Activated CD4-positive, CD25-positive, alpha-beta regulatory T cell (primary cell): ENCODE measurements at regions not wholly inside any gene's neighbourhood (a gene's known extent, or its start where the extent isn't known, plus 50 kb on each side); places are given as distances from the start of the nearest gene placed in this dataset.
"Not testable (repeated sequence)": the region's sequence is repeated elsewhere in the genome, so short reads cannot be mapped to it uniquely, and the experiment has no call there.

Experiments
- DNase-seq, 4 experiments: peaks; one replicate each; lab custom pipeline; 2025; lab: John Stamatoyannopoulos, UW

DNA sequence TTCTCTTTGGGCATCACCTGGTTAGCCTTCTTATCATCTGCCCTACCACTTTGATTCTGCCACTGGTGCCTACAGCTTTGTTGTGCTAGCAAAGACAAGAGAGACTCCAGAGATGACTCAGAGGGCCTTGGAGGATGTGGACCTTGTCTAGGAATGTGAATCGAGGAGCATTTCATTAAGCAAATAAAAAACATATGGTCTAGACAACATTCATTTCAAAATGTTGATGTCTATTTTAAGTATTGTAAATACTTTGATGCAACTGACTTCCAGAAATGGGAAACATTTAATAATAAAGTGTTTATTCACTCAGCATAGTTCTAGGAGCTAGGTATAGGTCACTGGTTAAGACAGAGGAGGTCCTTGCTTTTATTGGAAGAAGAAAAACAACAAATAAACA, 195.5 kb downstream of the CDCA7 start:
- DNase-seq: no peak

DNA sequence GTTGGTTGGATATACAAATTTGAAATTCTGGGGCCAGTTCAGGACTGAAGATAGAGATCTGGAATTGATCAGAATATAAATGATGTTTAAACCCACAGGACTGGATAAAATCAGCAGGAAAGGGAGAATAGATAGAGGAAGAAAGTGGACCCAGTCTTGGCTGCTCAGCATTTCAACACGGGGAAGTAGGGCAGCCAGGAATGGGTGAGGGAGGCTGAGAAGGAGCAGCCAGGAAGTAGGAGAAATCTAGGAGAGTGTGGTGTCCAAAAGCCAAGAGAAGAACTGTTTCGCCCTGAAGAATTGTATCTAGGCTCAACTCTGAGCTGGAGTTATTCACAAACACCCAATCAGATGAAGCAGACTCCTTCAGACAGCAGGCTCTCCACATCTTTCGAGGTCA, 197.9 kb downstream of the CDCA7 start:
- DNase-seq: no peak

DNA sequence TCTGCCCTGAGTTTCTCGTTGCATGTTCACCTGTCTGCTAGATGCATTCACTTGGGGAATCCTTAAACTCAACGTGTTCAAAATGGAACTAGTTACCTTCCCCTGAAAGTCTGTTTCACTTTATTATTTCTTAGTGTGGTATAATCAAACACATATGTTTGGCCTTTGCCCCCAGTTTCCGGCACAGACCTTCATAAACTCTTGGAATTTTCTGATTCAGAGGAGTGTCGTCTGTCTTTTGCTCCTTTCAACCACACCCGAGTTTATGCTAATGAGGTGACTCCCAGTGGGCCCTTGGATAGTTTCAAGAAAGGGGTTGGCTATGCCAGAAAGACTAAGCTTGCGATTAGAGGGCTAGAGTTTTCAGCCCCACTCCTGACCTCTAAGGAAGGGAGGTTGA, 198.9 kb downstream of the CDCA7 start:
- DNase-seq: no peak

DNA sequence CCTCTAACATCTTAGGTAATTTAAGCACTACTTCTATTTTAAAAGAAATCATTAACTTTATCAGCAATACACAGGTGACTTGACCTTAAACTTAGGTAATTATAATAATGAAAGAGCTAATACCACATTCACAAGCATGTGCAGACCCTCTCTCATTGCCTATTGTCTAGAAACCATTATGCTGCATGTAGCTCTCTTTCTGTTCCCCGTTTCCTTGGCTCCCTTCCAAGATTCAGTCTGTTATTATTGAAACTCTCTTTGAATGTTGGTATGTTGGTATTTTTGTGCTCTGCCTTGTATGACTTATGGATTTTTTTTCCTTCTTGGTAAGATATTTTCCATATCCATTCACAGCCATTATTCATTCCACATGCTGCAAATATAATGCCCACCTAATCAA, 201.2 kb downstream of the CDCA7 start:
- no peak for DNase-seq

DNA sequence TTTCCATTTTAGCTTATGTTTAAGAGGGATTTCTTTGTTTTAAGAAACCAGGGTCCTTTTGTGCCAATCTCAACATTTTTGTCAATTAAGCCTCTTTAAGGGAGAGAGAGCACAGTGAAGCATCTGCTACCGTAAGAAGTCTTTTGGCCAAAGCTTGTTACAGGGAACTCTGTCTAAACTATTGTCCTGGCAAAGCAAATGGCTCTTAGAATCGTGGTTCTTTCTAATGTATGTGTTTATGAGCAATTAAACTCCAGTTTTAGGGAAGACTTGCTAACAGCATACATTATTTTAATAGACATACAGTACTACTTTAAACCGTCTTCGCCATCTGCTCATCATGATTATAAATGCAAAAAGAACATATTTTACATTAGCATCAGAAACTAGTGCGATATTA, 202.1 kb downstream of the CDCA7 start:
- no peak for DNase-seq

DNA sequence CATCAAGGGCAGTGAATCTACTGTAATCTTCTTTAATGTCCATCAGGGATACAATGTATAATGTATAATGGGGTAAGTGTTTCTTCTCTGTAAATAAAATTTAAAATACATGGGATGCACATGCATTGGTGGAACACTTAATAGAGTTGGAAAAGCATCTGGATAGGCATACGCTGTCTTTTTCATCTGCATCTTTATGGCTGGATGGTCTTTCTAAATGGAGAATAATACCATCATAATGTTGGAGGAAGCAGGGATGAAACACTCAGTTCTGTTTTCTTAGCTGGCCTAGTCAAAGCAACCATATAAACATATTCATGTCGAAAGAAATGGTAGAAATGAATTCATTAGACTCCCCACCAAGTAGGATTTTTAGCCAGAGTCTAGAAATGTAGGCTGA, 202.8 kb downstream of the CDCA7 start:
- no peak for DNase-seq

DNA sequence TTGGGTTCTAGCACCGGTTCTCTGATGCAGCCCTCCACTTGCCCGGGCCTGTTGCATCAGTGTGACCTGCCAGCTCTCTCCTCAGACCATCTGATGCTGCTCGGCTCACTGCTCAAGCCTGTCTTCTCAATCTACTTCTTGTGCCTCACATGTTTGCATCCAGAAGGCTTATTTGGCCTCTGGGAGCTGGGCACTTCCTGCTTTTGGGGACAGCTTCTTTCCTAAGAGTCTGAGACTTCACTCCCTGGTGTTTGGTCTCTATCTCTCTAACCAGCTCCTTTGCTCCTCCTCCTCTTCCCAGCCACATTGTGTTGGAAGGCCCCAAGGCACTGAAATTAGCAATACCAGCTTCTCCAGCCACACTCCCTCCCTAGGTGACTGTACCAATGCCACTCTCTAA, 212.8 kb downstream of the CDCA7 start:
- DNase-seq: no peak

DNA sequence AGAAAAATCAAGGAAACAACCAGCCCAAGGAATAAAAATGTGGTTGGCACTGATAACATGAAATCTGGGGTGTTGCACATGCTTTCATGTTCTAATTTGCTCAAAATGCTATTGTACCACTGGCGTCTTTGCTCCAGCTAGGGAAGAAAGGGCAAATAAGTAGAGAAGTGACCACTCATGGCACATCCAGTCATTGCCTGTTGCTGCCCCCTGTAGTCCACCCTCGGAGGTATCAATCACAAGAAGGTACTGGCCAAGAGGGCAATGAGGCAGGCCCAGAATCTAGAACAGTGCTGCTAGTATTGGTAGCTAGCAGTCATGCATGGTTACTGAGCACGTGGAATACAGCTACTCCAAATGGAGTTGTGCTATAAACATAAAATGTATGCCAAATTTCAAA, 213.4 kb downstream of the CDCA7 start:
- no peak for DNase-seq

DNA sequence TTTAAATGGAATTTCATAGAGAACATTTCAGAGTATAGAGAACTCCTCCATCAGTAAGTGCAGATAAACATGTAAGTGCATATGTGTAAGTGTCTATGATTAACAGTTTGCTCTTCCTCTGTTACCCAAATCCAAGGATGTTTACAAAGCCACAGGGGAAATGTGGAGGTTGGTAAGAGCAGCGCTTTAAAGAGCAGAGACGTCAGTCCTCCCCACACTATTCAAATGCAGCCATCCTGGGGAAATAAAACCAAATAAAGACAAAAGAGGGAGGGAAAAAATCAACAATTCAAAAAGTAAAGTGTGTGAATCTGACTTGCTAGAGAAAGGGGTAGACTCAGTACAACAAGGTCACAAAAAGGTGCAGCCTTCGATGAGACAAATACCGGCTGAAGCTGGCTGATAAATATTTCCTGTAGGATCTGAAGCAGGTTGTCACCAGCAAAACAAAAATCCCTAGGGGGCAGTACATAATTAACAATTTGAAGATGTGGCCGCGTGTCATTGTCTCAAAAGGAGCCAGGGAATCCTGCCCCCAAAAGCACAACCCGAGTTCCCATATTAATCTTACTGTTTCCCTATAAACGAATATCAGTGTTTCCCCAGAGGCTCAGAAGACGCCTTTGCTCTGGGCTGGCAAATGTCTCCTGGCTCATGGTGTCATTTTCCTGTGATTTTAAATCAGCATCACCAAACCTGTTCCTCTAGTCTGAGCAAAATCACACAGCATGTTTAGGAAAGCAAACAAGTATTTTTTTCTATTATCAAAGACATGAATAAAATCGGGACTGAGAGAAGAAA, 216.5 kb downstream of the CDCA7 start:
- DNase-seq: no peak

DNA sequence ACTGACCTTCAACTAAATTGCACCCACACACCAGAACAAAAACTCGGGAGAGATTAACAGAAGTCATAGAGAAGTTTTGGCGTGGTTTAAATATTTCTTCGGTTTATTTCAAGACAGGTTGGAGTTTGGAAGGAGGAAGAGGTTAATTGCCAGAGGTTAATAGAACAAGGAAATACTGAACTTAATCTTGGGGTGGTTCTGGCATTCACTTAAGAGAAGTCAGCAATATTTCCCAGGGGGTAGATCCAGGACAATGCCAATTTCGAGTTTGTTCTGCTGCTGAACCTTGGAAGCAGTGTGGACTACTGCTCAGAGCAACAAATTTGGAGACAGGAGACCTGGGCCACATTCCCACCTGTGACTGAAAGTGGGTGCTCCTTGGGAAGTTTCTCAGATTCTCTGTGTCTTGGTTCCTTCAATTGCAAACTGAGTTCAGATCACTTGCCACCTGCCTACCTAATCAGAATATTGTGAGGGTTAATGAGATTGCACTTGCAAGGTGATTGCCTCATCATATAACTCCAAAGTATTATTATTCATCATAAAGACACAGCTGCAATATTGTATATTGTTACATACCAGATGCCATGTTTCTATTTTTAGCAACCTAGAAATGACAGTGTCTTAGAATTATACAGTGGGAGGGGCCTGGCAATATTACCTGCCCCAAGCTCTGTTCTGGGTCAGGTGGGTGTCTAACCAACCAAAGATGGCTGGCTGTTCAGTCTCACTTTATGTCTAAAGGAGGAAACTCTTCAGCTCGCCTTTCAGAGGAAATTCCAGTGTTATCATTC, 217.4 kb downstream of the CDCA7 start:
- DNase-seq: no peak

DNA sequence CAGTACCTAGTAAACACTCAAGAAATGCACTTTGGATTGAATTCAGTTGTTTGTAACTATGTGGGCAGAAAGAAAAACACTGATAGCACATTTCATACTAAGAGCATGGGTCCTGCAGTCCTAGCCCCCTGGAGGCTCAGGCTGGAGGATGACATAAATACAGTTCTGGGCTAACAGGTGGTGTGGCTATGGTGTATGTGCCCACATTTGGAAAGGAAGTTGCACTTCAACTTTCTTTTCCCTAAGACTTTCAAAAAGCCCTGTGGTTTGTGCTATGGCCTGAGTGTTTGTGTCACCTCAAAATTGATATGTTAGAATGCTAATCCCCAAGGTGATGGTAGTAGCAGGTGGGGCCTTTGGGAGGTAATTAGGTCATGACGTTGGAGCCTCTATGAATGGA, 218.2 kb downstream of the CDCA7 start:
- DNase-seq: no peak

DNA sequence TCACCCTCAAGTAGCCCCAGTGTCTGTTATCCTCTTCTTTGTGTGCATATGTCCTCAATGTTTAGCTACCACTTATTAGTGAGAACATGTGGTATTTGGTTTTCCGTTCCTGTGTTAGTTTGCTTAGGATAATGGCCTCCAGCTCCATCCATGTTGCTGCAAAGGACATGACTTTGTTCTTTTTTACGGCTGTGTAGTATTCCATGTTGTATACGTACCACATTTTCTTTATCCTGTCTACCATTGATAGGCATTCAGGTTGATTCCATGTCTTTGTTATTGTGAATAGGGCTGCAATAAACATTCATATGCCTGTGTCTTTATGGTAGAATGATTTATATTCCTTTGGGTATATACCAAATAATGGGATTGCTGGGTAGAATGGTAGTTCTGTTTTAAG, 219.1 kb downstream of the CDCA7 start:
- DNase-seq: not testable (repeated sequence)

DNA sequence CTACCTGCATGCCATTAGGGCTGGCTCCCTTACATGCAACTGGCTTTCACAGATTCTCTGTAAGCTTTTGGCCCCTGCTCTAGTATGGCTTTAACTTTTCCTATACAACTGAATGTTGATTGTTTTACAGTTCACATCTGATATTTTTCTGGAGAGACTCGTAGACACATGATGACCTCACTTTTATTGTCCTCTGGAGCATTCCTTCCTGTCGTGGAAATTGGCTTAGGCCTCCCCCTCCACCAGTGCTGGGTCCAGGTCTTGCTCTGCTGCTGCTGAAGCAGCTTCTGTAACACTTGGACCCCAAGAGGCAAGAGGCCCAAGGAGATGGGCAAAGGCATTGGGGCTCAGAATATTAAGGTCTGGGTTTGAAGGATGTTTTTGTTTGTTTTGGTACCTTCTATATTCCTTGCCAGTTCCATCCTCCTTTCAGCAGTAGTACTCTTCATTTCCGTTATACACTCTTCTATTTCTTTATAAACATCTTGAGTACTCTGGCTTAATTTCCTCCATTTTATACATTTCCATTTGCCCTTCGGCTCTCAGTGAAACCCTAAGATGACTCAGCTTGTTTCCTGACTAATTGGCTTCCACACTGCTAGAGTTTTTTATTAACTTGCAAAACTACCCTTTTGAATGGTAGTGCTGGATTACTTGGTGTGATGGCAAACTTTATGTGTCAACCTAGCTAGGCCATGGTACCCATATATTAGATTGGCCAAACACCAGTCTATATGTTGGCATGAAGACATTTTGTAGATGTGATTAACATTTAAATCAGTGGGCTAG, 219.8 kb downstream of the CDCA7 start:
- no peak for DNase-seq

DNA sequence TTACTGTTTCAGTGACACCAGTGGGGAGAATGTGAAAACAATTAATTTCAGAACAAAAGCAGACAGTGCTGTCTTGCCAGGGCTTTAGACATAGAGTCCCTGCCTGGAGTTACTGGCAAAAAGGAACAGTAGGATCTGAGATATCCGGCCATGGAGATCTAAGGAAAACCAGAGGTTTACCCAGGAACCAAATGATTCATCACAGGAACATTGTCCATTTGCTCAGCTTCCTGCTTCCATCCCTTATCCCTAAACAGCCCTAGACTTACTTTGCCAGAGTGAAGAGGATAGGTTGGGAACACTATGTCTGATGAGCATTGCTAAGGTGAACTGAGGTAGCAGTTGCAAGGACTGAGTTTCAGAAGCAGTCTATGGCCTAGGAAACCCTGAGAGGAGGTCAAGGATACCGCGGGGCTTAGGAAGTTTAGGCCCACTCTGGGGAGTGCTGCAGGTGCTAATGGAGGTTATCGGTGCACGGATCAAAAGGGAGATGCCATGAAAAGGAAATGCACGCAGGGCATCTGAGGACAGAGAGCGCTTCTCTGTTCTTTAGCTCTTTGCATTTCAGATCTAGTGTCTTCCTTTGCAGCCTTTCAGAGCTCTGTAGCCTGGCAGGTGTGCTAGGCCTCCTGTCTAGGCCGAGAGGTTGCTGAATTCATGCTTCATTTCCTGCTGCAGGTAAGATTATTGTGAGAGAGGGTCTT, 223.9 kb downstream of the CDCA7 start:
- no peak for DNase-seq

DNA sequence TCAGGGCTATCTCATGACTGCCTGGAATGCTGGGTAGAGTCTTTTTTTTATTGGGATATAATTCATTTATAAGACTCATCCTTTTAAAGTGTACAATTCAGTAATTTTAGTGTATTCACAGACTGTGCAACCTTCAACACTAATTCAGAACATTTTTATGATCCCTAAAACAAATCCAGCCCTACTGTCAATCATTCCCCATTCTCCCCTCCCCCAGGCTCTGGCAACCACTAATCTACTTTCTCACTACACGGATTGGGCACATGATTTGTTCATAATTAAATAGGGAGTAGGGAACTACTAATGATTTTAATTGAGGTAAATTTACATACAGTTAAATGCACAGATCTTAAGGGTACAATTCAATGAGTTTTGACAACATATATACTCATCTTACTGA, 225.7 kb downstream of the CDCA7 start:
- no peak for DNase-seq

DNA sequence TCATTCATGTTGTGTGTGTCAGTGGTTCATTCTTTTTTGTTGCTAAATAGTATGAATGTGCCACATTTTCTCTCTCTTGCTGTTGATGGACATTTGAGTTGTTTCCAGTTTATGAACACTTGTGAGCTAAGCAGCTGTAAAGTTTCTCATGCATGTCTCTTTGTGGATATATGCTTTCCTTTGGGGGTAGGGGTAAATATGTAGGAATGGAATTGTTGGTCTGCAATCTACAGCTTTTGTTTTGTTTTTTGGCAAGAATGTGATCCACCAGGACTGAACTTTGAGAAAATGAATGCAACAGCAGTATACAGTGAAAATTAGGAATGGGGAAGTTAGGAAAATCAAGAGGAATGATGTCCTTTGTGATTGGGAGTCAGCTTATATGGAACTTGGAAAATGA, 226.3 kb downstream of the CDCA7 start:
- no peak for DNase-seq

DNA sequence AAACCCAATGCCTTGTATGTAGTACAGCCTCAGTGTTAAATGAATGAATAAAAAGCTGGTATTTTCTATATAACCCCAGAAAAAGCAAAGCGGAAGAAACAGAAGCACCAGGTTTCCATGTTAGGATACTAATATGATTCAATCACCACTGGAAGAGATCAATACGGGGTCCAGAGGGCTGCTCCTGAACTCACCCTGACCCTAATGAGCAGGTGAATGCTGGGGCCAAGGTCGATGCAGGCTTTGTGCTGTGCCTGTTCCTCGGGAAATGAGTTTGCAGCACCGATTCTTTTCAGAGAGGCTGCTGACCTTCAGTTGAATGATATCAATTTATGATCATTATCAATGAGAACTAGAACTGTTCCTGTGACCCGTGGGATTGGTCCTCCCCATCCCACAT, 228.5 kb downstream of the CDCA7 start:
- no peak for DNase-seq

DNA sequence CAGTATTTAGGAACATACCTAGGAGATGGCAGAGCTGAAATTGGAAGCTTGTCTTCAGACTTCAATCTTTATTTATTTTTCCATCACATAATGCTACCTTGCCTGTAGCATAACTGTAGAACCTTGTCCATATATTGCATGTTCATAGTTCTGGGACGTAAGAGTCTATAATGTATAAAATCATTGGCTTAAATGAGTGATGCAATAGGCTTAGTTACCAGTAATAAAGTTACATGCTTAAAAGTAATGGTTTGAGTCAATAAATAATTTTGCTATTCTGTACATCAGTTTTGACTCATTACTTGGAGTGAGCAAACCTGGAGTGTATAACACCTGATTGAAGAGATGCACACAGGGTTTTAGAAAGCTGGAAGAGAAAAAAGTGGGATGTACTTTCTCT, 229.3 kb downstream of the CDCA7 start:
- no peak for DNase-seq

DNA sequence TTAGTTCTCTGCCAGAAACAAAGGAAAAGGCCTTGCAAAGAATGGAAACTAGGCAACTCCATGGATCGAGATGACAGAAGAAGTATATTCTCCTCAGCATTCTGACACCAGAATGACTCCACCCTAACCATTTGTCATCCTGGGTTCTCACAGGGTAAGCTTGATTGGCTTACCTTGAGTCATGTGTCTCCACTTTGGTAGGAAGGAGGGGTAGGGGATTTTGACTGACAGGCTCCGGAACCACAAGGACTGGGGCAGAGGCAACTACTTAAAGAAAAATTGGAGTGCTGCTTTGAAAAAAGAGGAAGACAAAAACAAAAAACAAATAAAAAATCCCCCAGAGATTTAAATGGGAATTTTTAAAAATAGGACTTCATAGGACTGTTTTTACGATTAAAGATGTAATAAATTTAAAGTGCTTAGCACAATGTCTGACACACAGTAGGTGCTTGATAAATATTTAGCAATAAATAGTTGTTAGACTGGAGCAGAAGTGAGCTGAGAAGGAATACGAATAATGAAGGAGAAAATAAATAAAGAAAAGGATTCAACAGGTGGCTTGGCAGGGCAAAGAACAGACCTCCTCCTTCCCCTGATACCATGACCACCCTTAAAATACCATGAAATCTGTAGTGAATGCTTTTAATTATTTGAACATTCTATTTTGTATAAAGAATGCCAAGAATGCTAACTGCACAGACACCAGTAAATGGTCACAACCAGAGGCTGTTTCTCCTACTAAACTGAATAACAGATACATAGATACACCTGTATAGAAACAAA, 230.2 kb downstream of the CDCA7 start:
- DNase-seq: no peak

DNA sequence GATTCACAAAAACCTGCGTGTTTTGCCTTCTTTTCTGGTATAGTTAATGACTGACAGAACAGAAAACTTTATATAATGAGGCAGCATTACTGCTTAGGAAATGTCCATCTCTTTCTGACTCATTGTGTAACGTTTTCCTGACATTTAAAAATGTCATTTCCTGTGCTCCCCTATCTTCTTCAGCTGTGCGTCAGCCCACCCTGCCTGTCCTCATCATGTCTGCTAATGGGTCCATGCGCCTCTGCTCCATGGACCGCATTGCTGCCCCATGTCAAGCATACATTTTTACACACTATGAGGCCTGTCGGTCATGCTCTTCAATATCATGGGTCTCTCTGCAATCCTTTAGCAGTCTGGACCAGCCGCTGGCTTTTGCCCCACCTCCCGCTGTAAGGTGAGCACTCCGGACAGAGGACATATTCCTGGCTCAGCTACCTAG, 234.3 kb downstream of the CDCA7 start:
- no peak for DNase-seq

DNA sequence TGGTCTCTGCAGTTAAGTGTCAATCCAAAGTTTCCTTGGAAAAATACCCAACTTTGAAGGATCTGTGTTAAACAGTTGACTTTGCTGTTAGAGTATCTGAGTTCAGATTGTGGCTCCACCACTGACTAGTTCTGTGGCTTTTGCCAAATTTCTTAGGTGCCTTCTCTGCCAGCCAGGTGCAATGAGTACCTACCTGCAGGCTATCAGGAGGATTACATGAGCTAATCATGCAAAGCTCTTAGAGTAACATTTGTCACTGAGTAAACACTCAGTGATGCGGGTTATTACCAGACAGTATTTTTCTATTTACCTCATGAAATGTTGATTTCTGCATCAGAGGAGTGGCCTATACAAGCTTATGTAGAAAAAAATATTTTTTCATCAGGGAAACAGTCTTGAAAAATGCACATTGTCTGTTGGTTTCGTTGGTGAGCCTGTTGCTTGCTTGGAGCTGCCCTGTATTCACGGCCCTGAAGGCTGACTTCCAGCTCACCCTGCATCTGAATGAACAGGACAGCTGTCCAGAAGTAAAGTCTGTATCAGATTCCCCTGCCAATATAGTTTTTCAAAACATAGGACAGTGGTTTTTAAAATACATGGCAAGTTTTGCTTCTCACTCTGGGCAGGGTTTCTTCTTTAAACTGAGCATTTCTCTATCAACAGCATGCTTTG, 235.1 kb downstream of the CDCA7 start:
- no peak for DNase-seq
